ENCODE measurements at regions not wholly inside any gene's neighbourhood (a gene's known extent, or its start where the extent isn't known, plus 50 kb on each side); places are given as distances from the start of the nearest gene placed in this dataset.

DNA sequence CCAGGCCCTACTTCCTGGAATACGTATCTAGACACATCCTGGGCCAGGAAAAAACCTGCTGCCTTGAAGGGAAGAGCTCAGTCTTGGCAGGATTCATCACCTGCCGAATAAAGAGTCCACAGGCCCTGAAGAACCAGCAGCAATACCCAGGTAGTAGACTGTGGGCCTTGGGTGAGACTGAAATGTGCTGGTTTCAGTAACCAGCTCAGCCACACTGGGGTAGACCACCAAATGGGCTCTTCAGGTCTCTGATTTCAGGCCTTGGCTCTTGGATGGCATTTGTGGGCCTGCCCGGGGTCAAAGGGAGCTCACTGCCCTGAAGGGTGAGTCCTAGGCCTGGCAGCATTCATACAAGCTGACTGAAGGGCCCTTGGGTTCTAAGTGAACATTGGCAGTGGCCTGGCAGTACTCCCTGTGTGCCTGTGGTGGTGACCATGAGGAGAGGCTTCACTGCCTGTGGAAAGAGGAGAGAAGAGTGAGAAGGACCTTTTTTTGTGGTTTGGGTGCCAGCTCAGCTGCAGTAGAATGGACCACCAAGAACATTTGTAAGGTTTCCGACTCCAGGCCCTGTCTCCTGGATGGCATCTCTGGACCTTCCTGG lies 175.1 kb downstream of the ANKRD30B start:
- FAIRE-seq (no peak), DNase-seq (ENCODE audit: insufficient read length, low spot score) (no peak)
- TF ChIP-seq, protein P1, sequence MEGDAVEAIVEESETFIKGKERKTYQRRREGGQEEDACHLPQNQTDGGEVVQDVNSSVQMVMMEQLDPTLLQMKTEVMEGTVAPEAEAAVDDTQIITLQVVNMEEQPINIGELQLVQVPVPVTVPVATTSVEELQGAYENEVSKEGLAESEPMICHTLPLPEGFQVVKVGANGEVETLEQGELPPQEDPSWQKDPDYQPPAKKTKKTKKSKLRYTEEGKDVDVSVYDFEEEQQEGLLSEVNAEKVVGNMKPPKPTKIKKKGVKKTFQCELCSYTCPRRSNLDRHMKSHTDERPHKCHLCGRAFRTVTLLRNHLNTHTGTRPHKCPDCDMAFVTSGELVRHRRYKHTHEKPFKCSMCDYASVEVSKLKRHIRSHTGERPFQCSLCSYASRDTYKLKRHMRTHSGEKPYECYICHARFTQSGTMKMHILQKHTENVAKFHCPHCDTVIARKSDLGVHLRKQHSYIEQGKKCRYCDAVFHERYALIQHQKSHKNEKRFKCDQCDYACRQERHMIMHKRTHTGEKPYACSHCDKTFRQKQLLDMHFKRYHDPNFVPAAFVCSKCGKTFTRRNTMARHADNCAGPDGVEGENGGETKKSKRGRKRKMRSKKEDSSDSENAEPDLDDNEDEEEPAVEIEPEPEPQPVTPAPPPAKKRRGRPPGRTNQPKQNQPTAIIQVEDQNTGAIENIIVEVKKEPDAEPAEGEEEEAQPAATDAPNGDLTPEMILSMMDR (IDR thresholded peaks at IDR 0.05; ENCODE audit: insufficient read depth, missing control alignments) = no peak

DNA sequence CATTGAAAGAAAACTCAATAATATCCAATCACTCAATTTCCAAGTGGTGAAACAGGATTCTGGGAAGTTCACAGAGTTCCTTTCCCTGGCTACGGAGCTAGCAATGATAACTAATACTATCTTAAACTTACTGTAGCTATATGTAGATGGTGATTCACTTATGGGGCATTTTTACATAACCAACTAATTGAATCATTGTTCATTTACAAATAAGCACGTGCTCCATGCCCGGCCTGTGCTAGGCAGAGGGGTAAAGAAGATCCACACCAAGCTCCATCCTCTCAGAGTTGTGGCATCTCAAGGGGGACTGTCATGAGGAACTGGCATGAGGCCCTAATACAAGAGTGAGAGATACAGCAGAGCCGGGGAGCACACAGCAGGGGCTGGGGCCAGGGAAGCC lies 176.3 kb downstream of the ANKRD30B start:
- TF ChIP-seq, protein P1 (IDR thresholded peaks at IDR 0.05; ENCODE audit: insufficient read depth, missing control alignments) = no peak

DNA sequence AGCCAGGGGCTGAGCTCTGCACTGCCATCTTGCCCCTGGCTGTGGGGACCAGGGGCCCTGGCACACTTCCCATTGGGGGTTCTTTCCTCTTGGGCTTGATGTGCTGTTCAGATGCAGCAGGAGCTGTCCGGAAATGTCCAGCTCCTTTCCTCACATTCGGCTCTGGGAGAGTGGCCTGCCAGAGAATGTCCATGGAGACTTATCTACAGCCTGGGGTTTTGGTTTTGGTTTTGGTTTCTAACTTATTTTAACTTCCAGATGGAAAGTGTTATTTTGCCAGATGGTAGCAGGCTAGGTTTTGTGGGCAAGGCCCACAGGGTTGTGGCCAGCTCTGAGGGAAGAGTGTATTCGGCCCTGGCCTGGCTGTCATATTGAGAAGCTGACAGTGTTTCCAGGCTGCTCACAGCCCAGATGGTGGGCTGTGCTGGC lies 177.3 kb downstream of the ANKRD30B start:
- no peak for FAIRE-seq
- TF ChIP-seq, protein P1 (IDR thresholded peaks at IDR 0.05; ENCODE audit: insufficient read depth, missing control alignments) = no peak
- DNase-seq (ENCODE audit: insufficient read length, low spot score) = no peak

More for the DNA sequence above, 176.3 kb downstream of the ANKRD30B start:
- no peak for FAIRE-seq
- no peak for DNase-seq (ENCODE audit: insufficient read length, low spot score)

DNA sequence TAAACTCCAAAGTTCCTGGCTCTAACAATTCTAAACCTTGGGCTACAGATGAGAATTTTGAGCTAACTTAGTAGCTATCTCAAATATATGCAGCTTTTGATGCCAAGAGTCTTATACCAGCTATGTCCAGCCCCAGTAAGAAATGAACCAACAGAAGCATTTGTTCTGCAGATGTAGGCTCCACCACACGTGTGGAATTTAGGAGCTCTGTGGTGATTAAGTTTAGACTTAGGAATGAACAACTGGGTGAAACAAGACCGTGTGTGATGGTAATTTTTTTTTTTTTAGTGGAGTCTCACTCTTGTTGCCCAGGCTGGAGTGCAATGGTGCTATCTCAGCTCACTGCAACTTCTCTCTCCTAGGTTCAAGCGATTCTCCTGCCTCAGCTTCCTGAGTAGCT lies 179.7 kb downstream of the ANKRD30B start:
- TF ChIP-seq, protein P1 (IDR thresholded peaks at IDR 0.05; ENCODE audit: insufficient read depth, missing control alignments) = no peak
- FAIRE-seq = no peak
- no peak for DNase-seq (ENCODE audit: insufficient read length, low spot score)

DNA sequence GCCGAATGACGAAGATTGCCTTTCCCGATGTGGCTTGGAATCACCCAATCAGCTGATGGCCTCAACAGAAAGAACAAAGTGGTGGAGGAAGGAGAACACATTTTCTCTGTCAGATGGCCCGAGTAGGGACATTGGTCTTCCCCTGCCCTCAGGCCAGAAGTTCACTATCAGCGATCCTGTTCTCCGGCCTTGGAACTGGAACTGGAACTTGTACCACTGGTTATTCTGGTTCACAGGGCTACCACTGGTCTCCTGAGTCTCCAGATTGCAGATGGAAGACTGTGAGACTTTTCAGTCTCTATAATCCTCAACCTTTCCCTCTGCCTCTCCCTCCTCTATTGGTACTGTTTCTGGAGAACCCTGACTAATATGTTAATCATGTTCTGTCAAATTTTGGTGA lies 180.4 kb downstream of the ANKRD30B start:
- FAIRE-seq (no peak), DNase-seq (ENCODE audit: insufficient read length, low spot score) (no peak)
- TF ChIP-seq, protein P1 (IDR thresholded peaks at IDR 0.05; ENCODE audit: insufficient read depth, missing control alignments) = no peak

DNA sequence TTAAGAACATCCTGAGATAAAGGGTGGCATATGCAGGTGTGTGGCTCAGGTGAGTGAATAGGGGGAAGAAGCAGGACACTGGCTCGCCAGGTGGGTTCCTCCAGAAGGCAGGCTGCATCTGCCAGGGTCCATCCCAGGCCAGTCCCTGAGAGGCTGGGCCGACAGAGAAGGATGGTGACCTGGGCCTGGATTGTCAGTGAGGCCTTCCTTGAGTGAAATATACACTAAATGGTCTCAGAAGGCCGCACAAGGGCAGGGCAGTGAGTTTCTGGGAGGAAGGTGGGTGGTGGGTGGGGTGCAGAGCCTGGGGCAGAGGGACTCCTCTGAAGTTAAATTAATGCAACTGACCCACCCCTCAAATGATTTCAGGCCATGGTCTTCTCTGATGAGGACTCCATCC lies 182.1 kb downstream of the ANKRD30B start:
- TF ChIP-seq, protein P1 (IDR thresholded peaks at IDR 0.05; ENCODE audit: insufficient read depth, missing control alignments) = no peak

DNA sequence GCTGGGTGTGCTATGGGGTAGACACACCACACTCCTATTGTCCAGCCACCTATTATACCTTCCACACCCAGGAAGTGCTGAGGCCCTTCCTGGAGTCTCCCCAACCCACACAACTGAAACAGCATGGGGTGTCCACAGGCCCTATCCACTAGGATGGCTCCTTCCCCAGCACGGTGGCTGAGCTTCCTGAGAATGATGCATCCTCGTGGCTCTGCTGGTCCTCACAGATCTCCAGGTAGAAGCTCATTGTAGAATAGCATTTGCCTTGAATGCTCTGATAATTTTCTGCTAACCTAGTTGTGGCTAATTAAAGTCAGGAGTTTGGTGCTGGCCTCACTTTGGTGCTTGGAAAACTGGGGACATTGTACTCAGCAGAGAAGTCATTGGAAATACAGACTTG lies 182.6 kb downstream of the ANKRD30B start:
- FAIRE-seq = no peak
- TF ChIP-seq, protein P1 (IDR thresholded peaks at IDR 0.05; ENCODE audit: insufficient read depth, missing control alignments) = no peak
- no peak for DNase-seq (ENCODE audit: insufficient read length, low spot score)

More for the DNA sequence above, 182.1 kb downstream of the ANKRD30B start:
- no peak for DNase-seq (ENCODE audit: insufficient read length, low spot score)
- no peak for FAIRE-seq

All from D721Med (cell line).